ENCODE measurements at regions not wholly inside any gene's neighbourhood (a gene's known extent, or its start where the extent isn't known, plus 50 kb on each side); places are given as distances from the start of the nearest gene placed in this dataset.

- TF ChIP-seq POLR2A (IDR thresholded peaks at IDR 0.05), result no peak
- TF ChIP-seq, protein P1, sequence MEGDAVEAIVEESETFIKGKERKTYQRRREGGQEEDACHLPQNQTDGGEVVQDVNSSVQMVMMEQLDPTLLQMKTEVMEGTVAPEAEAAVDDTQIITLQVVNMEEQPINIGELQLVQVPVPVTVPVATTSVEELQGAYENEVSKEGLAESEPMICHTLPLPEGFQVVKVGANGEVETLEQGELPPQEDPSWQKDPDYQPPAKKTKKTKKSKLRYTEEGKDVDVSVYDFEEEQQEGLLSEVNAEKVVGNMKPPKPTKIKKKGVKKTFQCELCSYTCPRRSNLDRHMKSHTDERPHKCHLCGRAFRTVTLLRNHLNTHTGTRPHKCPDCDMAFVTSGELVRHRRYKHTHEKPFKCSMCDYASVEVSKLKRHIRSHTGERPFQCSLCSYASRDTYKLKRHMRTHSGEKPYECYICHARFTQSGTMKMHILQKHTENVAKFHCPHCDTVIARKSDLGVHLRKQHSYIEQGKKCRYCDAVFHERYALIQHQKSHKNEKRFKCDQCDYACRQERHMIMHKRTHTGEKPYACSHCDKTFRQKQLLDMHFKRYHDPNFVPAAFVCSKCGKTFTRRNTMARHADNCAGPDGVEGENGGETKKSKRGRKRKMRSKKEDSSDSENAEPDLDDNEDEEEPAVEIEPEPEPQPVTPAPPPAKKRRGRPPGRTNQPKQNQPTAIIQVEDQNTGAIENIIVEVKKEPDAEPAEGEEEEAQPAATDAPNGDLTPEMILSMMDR (IDR thresholded peaks at IDR 0.05 in 8 of 11, conservative IDR thresholded peaks at IDR 0.05 in 3 of 11), result no peak
- TF ChIP-seq POLR2AphosphoS5 (IDR thresholded peaks at IDR 0.05), result no peak
These were observed 50.4 kb upstream of the PPM1B start for GRCh38 chr2:44118257-44118656.
